GM21786 (cell line): ENCODE measurements at regions not wholly inside any gene's neighbourhood (a gene's known extent, or its start where the extent isn't known, plus 50 kb on each side); places are given as distances from the start of the nearest gene placed in this dataset.
"Not testable (repeated sequence)": the region's sequence is repeated elsewhere in the genome, so short reads cannot be mapped to it uniquely, and the experiment has no call there.

ENCODE experiments used
- ATAC-seq: cut with Tn5 transposase; IDR thresholded peaks from one replicate; pipeline ENCODE4 v1.9.1; 2021; ENCODE audit not compliant: unreplicated experiment

GRCh38 chr5:13354611-13355010, 589.9 kb downstream of the DNAH5 start:
- no peak for ATAC-seq

GRCh38 chr5:13350767-13351166, 593.7 kb downstream of the DNAH5 start:
- ATAC-seq = no peak

GRCh38 chr5:13348568-13348967, 595.9 kb downstream of the DNAH5 start:
- ATAC-seq = no peak

- ATAC-seq = no peak
Measured at GRCh38 chr5:13346401-13346800, 598.1 kb downstream of the DNAH5 start.

- ATAC-seq = no peak
Measured at GRCh38 chr5:13339093-13339492, 605.4 kb downstream of the DNAH5 start.

GRCh38 chr5:13335026-13335425, 609.5 kb downstream of the DNAH5 start:
- not testable (repeated sequence) for ATAC-seq

GRCh38 chr5:13331585-13331984, 612.9 kb downstream of the DNAH5 start:
- ATAC-seq = no peak

- no peak for ATAC-seq
Measured at GRCh38 chr5:13328316-13328715, 616.2 kb downstream of the DNAH5 start.

- ATAC-seq = no peak
Measured at GRCh38 chr5:13325765-13326164, 618.7 kb downstream of the DNAH5 start.

- ATAC-seq = no peak
Measured at GRCh38 chr5:13322769-13323168, 621.7 kb downstream of the DNAH5 start.

- no peak for ATAC-seq
Measured at GRCh38 chr5:13317654-13318053, 626.8 kb downstream of the DNAH5 start.

GRCh38 chr5:13316176-13316575, 628.3 kb downstream of the DNAH5 start:
- no peak for ATAC-seq

- no peak for ATAC-seq
Measured at GRCh38 chr5:13307480-13307879, 637.0 kb downstream of the DNAH5 start.

GRCh38 chr5:13303445-13303844, 641.0 kb downstream of the DNAH5 start:
- ATAC-seq = no peak

- no peak for ATAC-seq
Measured at GRCh38 chr5:13278811-13279210, 665.7 kb downstream of the DNAH5 start.

GRCh38 chr5:13278148-13278547, 666.3 kb downstream of the DNAH5 start:
- no peak for ATAC-seq

- no peak for ATAC-seq
Measured at GRCh38 chr5:13276156-13276555, 668.3 kb downstream of the DNAH5 start.

- ATAC-seq = no peak
Measured at GRCh38 chr5:13263701-13264100, 680.8 kb downstream of the DNAH5 start.

GRCh38 chr5:13253111-13253510, 691.4 kb downstream of the DNAH5 start:
- no peak for ATAC-seq

- no peak for ATAC-seq
Measured at GRCh38 chr5:13252699-13253098, 691.8 kb downstream of the DNAH5 start.

GRCh38 chr5:13251623-13252376, 692.7 kb downstream of the DNAH5 start:
- ATAC-seq = no peak

- ATAC-seq = peak; percentile 83
Measured at GRCh38 chr5:13250464-13251291, 693.8 kb downstream of the DNAH5 start.
